Panc1 (cell line): ENCODE measurements at regions not wholly inside any gene's neighbourhood (a gene's known extent, or its start where the extent isn't known, plus 50 kb on each side); places are given as distances from the start of the nearest gene placed in this dataset.
"Not testable (repeated sequence)": the region's sequence is repeated elsewhere in the genome, so short reads cannot be mapped to it uniquely, and the experiment has no call there.

Source experiments
- SIN3A ChIP-seq: IDR thresholded peaks from 2 replicates; pipeline ENCODE4 v1.6.1; 2012; ENCODE audit warnings: low read depth, mild to moderate bottlenecking, low read length, moderate library complexity, borderline replicate concordance; ENCODE audit not compliant: insufficient read depth
- TF ChIP-seq, protein P1 (sequence below): fragments of 450-650 bp; IDR thresholded peaks from 2 replicates; pipeline ENCODE4 v1.5.1; 2017; ENCODE audit warnings: mild to moderate bottlenecking

DNA sequence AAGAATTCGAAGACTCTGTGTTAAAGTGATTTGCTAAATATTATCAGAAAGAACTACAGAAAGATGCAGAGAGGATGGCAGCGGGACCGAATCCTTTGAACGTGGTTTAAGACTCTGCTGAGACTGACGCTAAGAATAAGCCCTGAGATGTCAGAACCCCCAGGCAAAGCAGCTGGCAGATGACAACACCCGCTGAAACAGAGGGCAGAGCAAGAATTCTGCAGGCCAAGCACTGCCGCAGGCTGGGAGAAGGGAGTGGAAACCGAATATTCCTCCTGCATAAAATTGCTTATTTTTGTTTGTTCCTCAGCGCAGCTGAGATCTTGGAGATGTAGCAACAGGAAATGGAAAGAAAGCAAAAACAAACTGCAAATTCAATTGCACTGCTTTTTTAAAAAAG, 153.3 kb downstream of the ADRA2C start:
- TF ChIP-seq SIN3A: not testable (repeated sequence)
- TF ChIP-seq, protein P1, sequence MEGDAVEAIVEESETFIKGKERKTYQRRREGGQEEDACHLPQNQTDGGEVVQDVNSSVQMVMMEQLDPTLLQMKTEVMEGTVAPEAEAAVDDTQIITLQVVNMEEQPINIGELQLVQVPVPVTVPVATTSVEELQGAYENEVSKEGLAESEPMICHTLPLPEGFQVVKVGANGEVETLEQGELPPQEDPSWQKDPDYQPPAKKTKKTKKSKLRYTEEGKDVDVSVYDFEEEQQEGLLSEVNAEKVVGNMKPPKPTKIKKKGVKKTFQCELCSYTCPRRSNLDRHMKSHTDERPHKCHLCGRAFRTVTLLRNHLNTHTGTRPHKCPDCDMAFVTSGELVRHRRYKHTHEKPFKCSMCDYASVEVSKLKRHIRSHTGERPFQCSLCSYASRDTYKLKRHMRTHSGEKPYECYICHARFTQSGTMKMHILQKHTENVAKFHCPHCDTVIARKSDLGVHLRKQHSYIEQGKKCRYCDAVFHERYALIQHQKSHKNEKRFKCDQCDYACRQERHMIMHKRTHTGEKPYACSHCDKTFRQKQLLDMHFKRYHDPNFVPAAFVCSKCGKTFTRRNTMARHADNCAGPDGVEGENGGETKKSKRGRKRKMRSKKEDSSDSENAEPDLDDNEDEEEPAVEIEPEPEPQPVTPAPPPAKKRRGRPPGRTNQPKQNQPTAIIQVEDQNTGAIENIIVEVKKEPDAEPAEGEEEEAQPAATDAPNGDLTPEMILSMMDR: not testable (repeated sequence)
